ENCODE measurements at regions not wholly inside any gene's neighbourhood (a gene's known extent, or its start where the extent isn't known, plus 50 kb on each side); places are given as distances from the start of the nearest gene placed in this dataset.

DNA sequence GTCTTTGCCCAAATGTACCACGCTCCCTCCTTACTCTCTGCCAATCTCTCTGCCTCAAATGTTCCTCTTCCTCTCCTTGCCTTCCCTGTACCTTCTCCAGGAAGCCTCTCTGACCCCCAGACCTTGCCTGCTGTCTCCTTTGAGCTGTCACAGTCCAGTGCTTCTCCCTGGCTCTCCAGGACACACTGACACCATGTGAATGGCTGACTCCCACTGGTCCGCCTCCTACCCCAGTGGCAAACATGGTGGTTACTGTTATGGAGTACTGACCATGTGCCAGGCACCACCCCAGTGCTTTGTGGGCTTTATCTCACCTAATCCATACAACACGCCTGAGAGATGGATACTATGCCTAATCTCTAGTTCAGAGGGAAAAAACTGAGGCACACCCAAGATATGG, 141.9 kb downstream of the TPRA1 start:
- H3K4me1 Mint-ChIP-seq = peaks cover 21% of the 10 kb centered on the region
- H3K9ac ChIP-seq = no peak overlapping the region
- DNase-seq (ENCODE audit: low spot score) = no peak
- TF ChIP-seq, protein P1, sequence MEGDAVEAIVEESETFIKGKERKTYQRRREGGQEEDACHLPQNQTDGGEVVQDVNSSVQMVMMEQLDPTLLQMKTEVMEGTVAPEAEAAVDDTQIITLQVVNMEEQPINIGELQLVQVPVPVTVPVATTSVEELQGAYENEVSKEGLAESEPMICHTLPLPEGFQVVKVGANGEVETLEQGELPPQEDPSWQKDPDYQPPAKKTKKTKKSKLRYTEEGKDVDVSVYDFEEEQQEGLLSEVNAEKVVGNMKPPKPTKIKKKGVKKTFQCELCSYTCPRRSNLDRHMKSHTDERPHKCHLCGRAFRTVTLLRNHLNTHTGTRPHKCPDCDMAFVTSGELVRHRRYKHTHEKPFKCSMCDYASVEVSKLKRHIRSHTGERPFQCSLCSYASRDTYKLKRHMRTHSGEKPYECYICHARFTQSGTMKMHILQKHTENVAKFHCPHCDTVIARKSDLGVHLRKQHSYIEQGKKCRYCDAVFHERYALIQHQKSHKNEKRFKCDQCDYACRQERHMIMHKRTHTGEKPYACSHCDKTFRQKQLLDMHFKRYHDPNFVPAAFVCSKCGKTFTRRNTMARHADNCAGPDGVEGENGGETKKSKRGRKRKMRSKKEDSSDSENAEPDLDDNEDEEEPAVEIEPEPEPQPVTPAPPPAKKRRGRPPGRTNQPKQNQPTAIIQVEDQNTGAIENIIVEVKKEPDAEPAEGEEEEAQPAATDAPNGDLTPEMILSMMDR (IDR thresholded peaks at IDR 0.05) = no peak
- TF ChIP-seq EZH2phosphoT487 (IDR thresholded peaks at IDR 0.05) = no peak
- no peak for TF ChIP-seq EZH2 (IDR thresholded peaks at IDR 0.05)
- H3K4me3 ChIP-seq = no peak overlapping the region
- H3K4me2 ChIP-seq = no peak overlapping the region
- H3K36me3 ChIP-seq = no peaks in the 10 kb centered on the region
- H3F3A ChIP-seq (ENCODE audit: low read depth) = no peaks in the 10 kb centered on the region
- H3K79me2 ChIP-seq (ENCODE audit: low read depth) = no peaks in the 10 kb centered on the region
- peaks cover 26% of the 10 kb centered on the region for H3K27me3 Mint-ChIP-seq (ENCODE audit: insufficient read depth, low read depth)
- H3K9me3 ChIP-seq (ENCODE audit: low read depth) = no peaks in the 10 kb centered on the region
- no peaks in the 10 kb centered on the region for H3K36me3 Mint-ChIP-seq
- H3K4me3 Mint-ChIP-seq = peak overlapping the region; percentile 33
- no peak overlapping the region for H3K27ac ChIP-seq
- H2AFZ ChIP-seq (replicated peaks) = no peak overlapping the region
- no peak overlapping the region for H3K27ac Mint-ChIP-seq
- no peaks in the 10 kb centered on the region for H4K20me1 ChIP-seq (ENCODE audit: low read depth)
- H3K4me1 ChIP-seq = peaks cover 10% of the 10 kb centered on the region
- H3K9me3 Mint-ChIP-seq = no peaks in the 10 kb centered on the region
- peaks cover 5% of the 10 kb centered on the region for H3K27me3 ChIP-seq

DNA sequence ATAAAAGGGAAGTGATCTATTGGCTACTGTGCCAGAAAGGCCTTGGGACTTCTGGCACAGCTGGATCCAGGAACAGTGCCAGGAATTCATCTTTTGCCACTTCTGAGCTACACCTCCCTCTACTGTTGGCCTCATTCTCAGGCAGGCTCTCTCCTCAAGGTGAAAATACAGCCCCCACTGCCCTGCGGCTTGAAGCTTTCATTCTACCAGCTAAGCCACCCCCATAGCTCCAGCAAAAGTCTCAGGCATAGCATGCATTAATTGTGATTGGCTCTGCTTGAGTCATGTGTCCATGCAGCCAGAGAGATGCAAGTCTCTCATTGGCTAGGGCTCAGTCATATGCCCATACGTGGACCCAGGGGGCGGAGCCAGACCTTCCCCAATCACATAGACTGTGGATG, 142.4 kb downstream of the TPRA1 start:
- peaks cover under 1% of the 10 kb centered on the region for H3K27me3 ChIP-seq
- no peaks in the 10 kb centered on the region for H3K36me3 ChIP-seq
- Mint-ChIP-seq H3K4me3 (no peak overlapping the region), H3K9me3 (no peaks in the 10 kb centered on the region), H3K4me1 (peaks cover 21% of the 10 kb centered on the region), H3K36me3 (no peaks in the 10 kb centered on the region), H3K27ac (no peak overlapping the region), H3K27me3 (ENCODE audit: insufficient read depth, low read depth) (peaks cover 23% of the 10 kb centered on the region)
- no peaks in the 10 kb centered on the region for H4K20me1 ChIP-seq (ENCODE audit: low read depth)
- H3K9ac ChIP-seq = no peak overlapping the region
- no peak overlapping the region for H2AFZ ChIP-seq (replicated peaks)
- H3K4me1 ChIP-seq = peaks cover 10% of the 10 kb centered on the region
- H3K4me2 ChIP-seq = no peak overlapping the region
- TF ChIP-seq, protein P1 (IDR thresholded peaks at IDR 0.05) = no peak
- no peak for TF ChIP-seq EZH2 (IDR thresholded peaks at IDR 0.05)
- no peak for TF ChIP-seq EZH2phosphoT487 (IDR thresholded peaks at IDR 0.05)
- H3K27ac ChIP-seq = no peak overlapping the region
- no peaks in the 10 kb centered on the region for H3K9me3 ChIP-seq (ENCODE audit: low read depth)
- DNase-seq (ENCODE audit: low spot score) = no peak
- no peaks in the 10 kb centered on the region for H3F3A ChIP-seq (ENCODE audit: low read depth)
- H3K4me3 ChIP-seq = no peak overlapping the region
- H3K79me2 ChIP-seq (ENCODE audit: low read depth) = no peaks in the 10 kb centered on the region

DNA sequence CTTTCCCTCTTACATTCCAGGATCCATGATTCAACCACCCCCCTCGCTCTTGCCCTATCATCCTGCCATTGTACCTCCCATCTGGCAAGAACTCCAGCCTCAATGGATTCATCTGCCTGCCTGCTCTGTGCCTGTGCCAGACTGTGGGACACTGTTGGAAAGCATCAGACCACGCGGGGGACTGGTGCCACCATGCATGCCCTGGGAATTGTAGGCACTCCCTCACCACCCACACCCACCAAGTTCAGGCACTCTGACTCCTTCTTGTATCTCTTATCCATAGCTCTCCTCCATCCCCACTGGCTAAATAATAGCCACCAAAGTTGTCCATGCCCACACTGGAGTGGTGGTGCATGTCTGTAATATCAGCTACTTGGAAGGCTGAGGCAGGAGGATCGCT, 143.8 kb downstream of the TPRA1 start:
- Mint-ChIP-seq H3K27me3 (ENCODE audit: insufficient read depth, low read depth) (peaks cover 19% of the 10 kb centered on the region), H3K4me3 (no peak overlapping the region), H3K27ac (peak overlapping the region; percentile 75), H3K9me3 (no peaks in the 10 kb centered on the region), H3K36me3 (no peaks in the 10 kb centered on the region), H3K4me1 (peaks cover 21% of the 10 kb centered on the region)
- H3K4me2 ChIP-seq = no peak overlapping the region
- H3K79me2 ChIP-seq (ENCODE audit: low read depth) = no peaks in the 10 kb centered on the region
- H3K36me3 ChIP-seq = no peaks in the 10 kb centered on the region
- no peaks in the 10 kb centered on the region for H4K20me1 ChIP-seq (ENCODE audit: low read depth)
- no peak overlapping the region for H3K9ac ChIP-seq
- no peak overlapping the region for H2AFZ ChIP-seq (replicated peaks)
- TF ChIP-seq, protein P1 (IDR thresholded peaks at IDR 0.05) = no peak
- TF ChIP-seq EZH2phosphoT487 (IDR thresholded peaks at IDR 0.05) (no peak), EZH2 (IDR thresholded peaks at IDR 0.05) (no peak)
- no peak overlapping the region for H3K4me3 ChIP-seq
- H3F3A ChIP-seq (ENCODE audit: low read depth) = no peaks in the 10 kb centered on the region
- H3K4me1 ChIP-seq = peaks cover 3% of the 10 kb centered on the region
- H3K27me3 ChIP-seq = no peaks in the 10 kb centered on the region
- H3K9me3 ChIP-seq (ENCODE audit: low read depth) = no peaks in the 10 kb centered on the region
- no peak for DNase-seq (ENCODE audit: low spot score)
- H3K27ac ChIP-seq = no peak overlapping the region
